PC-9 (cell line): ENCODE measurements at regions not wholly inside any gene's neighbourhood (a gene's known extent, or its start where the extent isn't known, plus 50 kb on each side); places are given as distances from the start of the nearest gene placed in this dataset.

ENCODE experiments used
- EZH2 ChIP-seq: fragments of 200-600 bp; sonication (generic); IDR thresholded peaks from 2 replicates; pipeline ENCODE4 v1.8.0; 2017; ENCODE audit warnings: antibody characterized with exemption, low read depth
- TF ChIP-seq, protein P1 (sequence below): fragments of 200-600 bp; sonication (generic); conservative IDR thresholded peaks from 2 replicates; pipeline ENCODE4 v1.6.1; 2017; ENCODE audit warnings: mixed run types, antibody characterized with exemption, mild to moderate bottlenecking, moderate library complexity

DNA sequence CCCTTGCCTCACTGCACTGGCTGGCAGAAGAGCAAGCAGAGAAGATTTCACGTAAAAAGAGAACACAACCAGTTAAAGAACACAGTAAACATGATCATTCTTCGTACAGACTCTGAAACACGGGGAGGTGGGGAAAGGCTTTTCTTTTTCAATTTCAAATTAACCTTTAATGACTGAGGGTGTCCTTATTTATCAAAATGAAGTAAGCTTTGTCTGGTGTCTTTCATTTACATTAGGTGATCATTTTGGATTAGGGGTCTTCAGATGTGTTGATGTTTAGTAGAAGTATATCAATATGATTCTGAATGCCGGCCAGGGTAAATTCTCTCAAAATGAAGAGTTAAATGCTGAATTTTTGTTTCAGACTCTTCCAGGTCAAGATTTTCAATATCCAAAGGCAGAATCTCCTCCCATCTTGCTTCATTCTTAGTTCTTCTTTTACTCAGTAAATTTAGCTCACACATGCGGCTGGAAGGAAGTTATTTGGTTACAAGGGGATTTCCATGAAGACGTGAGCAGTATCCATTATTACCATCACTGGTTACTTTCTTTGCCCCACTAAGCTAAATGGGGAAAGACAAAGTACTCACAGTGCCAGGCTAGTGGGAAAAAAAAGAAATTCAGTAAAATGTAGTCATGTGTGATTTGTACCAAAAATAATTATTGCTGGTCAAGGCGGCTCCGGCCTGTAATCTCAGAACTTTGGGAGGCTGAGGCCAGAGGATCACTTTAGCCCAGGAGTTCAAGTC, 272.2 kb upstream of the NR2F2 start:
- TF ChIP-seq, protein P1, sequence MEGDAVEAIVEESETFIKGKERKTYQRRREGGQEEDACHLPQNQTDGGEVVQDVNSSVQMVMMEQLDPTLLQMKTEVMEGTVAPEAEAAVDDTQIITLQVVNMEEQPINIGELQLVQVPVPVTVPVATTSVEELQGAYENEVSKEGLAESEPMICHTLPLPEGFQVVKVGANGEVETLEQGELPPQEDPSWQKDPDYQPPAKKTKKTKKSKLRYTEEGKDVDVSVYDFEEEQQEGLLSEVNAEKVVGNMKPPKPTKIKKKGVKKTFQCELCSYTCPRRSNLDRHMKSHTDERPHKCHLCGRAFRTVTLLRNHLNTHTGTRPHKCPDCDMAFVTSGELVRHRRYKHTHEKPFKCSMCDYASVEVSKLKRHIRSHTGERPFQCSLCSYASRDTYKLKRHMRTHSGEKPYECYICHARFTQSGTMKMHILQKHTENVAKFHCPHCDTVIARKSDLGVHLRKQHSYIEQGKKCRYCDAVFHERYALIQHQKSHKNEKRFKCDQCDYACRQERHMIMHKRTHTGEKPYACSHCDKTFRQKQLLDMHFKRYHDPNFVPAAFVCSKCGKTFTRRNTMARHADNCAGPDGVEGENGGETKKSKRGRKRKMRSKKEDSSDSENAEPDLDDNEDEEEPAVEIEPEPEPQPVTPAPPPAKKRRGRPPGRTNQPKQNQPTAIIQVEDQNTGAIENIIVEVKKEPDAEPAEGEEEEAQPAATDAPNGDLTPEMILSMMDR, result no peak
- TF ChIP-seq EZH2, result no peak
